Coronary artery (tissue), 2 donors: ENCODE measurements at regions not wholly inside any gene's neighbourhood (a gene's known extent, or its start where the extent isn't known, plus 50 kb on each side); places are given as distances from the start of the nearest gene placed in this dataset.
A peak's percentile ranks its signal among the peaks of the same experiment; 100 is the strongest.

Experiments used
- DNase-seq: peaks from one replicate; pipeline ENCODE4 v3.0.0-alpha.2; 2017; ENCODE audit warnings: low spot score
- H3K27ac ChIP-seq, 2 donors: fragments of 200-600 bp; sonication (generic); one replicate each; pipeline ENCODE4 v1.5.1; 2016 to 2019
- H3K4me3 ChIP-seq: fragments of 200-600 bp; sonication (generic); 2 replicates; pipeline ENCODE4 v1.5.1; 2016; ENCODE audit warnings: mild to moderate bottlenecking, moderate library complexity
- TF ChIP-seq, protein P1 (sequence below): fragments of 200-600 bp; sonication (generic); IDR thresholded peaks from one replicate; pipeline ENCODE4 v1.5.1; 2019; ENCODE audit warnings: antibody characterized with exemption

DNA sequence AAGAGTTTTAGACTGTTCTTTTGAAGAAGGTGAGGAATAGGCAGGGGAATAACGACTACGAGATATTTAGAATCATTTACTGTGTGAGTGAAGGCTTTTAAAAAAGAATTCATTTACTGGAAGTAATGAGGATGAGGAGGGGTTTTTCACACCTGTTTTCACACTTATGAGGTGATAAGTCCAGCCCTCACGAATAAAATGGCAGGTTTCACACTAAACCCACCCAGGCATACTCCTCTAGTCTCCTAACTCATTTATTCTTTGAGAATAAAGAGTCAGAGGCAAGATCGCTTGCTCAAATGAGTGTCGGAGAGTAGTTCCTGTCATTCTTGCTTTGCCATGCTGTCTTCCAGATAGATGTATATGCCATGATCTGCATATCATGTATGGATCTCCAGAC is 79.0 kb upstream of the ZEB2 start:
- TF ChIP-seq, protein P1, sequence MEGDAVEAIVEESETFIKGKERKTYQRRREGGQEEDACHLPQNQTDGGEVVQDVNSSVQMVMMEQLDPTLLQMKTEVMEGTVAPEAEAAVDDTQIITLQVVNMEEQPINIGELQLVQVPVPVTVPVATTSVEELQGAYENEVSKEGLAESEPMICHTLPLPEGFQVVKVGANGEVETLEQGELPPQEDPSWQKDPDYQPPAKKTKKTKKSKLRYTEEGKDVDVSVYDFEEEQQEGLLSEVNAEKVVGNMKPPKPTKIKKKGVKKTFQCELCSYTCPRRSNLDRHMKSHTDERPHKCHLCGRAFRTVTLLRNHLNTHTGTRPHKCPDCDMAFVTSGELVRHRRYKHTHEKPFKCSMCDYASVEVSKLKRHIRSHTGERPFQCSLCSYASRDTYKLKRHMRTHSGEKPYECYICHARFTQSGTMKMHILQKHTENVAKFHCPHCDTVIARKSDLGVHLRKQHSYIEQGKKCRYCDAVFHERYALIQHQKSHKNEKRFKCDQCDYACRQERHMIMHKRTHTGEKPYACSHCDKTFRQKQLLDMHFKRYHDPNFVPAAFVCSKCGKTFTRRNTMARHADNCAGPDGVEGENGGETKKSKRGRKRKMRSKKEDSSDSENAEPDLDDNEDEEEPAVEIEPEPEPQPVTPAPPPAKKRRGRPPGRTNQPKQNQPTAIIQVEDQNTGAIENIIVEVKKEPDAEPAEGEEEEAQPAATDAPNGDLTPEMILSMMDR, result no peak
- Histone ChIP-seq H3K27ac (no peak overlapping the region), H3K4me3 (no peak overlapping the region)
- DNase-seq, result no peak

DNA sequence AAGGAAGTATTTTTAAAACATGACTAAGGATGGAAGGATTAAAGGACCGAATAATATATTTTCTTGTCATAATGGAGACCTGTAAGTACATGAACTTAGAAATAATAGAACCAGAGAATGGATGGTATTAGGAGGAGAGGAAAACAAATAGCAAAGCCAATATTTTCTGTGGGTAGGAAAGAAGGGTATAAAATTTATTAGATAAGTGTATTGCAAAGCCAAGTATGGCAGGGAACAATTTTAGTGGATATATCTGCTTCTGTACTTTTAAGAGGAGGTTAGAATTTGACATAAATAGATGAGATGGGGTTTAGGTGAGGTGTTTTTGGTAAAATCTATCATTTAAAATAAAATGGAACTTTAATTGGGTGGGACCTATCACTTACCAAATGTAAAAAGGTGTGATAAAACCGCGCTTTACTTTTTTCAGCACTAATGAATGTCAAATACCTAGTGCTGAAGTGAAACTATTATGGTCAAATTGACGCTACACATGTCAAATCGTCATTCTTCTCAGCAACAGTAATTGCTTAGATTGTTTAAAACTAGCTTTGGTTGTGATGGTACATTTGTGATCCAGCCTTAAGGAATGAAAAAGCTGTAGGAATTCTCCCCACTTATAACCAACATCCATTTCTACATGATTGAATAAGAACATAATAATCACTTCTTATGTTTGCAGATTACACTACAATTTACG is 78.1 kb upstream of the ZEB2 start:
- no peak overlapping the region for H3K27ac ChIP-seq
- TF ChIP-seq, protein P1, result no peak
- DNase-seq, result no peak
- no peak overlapping the region for H3K4me3 ChIP-seq

DNA sequence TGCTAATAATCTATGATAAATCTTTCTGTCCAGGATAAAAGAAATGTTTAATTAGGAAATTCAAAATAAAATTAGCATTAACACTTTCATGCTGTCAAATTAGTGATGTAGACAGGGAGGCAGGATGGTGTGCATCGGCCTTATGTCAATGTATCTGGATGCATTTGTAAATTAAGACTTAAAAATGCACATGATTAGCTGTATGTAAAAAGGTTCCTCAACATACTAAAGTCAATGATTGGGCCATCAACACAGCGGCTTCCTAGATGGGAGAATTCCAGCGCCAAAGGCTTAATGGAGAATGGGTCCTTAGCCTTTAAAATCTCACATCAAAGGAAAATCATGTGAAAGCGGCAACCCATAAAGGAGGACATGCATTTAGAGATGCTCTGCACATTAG is 77.5 kb upstream of the ZEB2 start:
- Histone ChIP-seq H3K27ac (no peak overlapping the region), H3K4me3 (no peak overlapping the region)
- TF ChIP-seq, protein P1, result no peak
- no peak for DNase-seq

DNA sequence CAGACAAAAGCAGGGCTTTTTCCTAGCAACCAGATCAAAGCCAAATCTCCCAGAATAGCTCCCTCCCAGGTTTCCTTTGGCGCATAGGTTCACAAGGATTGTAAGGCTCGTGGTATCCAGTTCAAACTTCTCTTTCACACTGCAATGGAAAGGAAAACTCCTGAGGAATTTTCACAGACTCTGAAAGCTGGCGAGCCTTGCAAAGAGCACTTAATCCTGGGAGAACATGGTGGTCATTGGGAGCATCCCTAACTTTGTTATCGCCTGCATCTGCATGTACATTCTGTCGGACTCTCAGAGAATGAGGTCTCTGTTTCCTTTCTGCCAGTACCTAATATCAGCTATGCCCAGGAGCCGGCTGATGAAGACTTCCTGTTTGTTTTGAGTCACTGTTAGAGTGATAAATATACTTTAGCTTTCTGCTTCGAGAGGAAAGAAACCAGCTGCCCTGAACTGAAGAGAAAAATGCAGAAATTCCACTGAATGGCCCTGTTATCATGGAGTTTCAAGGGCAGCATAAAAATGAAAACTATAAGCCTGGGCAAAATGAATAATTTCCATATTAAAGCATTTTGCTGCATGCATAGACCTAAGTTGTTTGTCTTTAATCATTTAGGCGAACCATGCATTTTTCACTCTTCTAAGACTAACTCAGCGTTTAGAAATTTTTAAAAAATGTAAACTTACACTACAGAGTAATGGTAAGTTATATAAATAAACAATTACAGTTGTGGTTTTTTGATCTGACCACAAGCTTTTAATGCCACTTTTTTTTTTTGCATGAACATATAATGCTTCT is 76.4 kb upstream of the ZEB2 start:
- TF ChIP-seq, protein P1, result no peak
- peak overlapping the region; percentile 29 for H3K4me3 ChIP-seq
- DNase-seq, result no peak
- peak overlapping the region; percentile 28 to 58 for H3K27ac ChIP-seq

DNA sequence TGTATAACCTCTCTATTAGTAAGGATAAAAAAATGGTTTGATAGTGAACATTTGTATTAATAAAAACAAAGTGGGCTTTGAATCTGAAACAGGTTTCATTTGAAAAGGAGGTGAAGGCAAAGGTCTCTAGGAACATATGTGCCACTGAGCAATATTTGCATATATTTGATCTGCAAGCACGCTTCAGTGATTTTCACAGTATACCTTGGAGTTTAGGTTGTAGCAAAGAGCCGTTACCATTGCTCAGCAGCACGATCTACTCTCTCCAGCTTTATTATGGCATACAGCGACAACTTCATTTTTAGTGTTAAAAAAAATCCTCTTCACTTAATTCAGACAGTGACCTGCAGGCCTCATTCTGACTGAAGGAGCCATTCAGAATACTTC is 75.8 kb upstream of the ZEB2 start:
- DNase-seq, result no peak
- H3K27ac ChIP-seq, result peak overlapping the region; percentile 28 to 58
- H3K4me3 ChIP-seq, result peak overlapping the region; percentile 29
- TF ChIP-seq, protein P1, result no peak

DNA sequence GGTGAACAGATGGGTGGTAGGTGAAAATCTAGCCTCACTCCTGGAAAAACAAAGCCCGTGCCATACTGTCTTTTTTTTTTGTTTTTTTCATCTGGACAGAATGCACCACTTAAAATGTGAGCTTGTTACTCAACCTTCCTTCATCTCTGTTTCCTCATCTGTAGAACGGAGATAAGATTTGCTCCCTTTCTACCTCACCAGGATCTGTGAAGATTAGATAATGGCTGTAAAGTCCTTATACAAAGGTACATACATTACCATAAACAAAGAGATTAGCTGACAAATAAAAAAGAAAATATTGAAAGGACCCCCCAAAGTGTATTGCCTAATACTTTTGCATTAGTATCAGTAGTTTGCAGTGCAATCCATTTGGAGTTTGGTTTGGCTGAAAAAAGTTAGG is 75.4 kb upstream of the ZEB2 start:
- Histone ChIP-seq H3K27ac (no peak overlapping the region), H3K4me3 (no peak overlapping the region)
- no peak for DNase-seq
- TF ChIP-seq, protein P1, result no peak

DNA sequence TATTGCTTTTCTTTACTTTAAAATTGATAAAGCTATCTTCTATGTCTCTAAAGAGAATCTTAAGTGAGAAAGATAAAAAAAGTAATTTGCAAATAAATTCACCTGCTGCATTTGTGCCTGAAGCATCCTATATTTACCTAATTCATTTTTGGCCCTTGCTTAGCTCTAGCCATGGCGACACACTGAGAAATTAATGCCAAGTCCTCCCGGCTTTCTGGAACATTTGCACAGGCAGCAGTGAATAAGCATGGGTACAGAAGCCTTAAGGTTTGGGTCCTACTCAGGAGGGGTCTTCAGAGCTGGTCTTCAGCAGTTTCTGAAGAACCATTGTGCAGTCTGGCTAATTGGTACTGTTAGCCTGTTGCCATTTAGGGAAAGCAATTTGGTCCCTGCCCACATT is 73.9 kb upstream of the ZEB2 start:
- H3K27ac ChIP-seq, result no peak overlapping the region
- DNase-seq, result no peak
- no peak overlapping the region for H3K4me3 ChIP-seq
- TF ChIP-seq, protein P1, result no peak
